ENCODE measurements at regions not wholly inside any gene's neighbourhood (a gene's known extent, or its start where the extent isn't known, plus 50 kb on each side); places are given as distances from the start of the nearest gene placed in this dataset.

DNA sequence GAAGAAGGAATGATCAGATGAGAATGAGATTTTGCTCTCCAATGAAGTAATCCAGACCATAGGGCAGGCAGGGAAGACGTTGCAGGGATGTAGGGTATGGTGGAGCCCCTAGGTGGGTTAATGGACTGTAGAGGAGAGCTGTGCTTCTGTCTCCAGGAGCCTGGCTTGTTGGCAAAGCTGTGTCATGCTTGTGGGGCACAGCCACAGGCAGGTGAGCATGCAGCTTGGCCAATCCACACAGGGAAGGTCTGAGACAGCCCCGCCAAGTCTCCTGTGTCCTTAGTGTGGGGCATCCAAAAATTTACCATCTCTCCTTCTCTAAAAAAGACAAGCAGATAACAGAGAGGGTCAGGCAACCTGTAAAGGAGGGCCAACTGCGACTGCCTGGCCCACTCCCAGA lies 71.4 kb upstream of the FLT1 start:
- no peak for DNase-seq
- H3K36me3 ChIP-seq (ENCODE audit: insufficient read depth, low read length) = no peaks in the 10 kb centered on the region
- H3K27me3 ChIP-seq (ENCODE audit: control insufficient read depth in 1 of 2, insufficient read depth in 2 of 2, low read length in 2 of 2) = no peaks in the 10 kb centered on the region
- H3K4me1 ChIP-seq (ENCODE audit: insufficient read depth, low read length) = no peaks in the 10 kb centered on the region
- CTCF ChIA-PET = no interaction called here
- H3K4me1 Mint-ChIP-seq (ENCODE audit: low read depth) = no peaks in the 10 kb centered on the region
- POLR2A ChIA-PET = no interaction called here
- TF ChIP-seq, protein P1, sequence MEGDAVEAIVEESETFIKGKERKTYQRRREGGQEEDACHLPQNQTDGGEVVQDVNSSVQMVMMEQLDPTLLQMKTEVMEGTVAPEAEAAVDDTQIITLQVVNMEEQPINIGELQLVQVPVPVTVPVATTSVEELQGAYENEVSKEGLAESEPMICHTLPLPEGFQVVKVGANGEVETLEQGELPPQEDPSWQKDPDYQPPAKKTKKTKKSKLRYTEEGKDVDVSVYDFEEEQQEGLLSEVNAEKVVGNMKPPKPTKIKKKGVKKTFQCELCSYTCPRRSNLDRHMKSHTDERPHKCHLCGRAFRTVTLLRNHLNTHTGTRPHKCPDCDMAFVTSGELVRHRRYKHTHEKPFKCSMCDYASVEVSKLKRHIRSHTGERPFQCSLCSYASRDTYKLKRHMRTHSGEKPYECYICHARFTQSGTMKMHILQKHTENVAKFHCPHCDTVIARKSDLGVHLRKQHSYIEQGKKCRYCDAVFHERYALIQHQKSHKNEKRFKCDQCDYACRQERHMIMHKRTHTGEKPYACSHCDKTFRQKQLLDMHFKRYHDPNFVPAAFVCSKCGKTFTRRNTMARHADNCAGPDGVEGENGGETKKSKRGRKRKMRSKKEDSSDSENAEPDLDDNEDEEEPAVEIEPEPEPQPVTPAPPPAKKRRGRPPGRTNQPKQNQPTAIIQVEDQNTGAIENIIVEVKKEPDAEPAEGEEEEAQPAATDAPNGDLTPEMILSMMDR (IDR thresholded peaks at IDR 0.05) = no peak
- H3K36me3 Mint-ChIP-seq (ENCODE audit: low read depth) = no peaks in the 10 kb centered on the region
- intact Hi-C loops (cut with DNase I, micrococcal nuclease) = no loop called here
- no peaks in the 10 kb centered on the region for H3K27me3 Mint-ChIP-seq
- H3K4me3 ChIP-seq (ENCODE audit: low read length) = no peak overlapping the region
- no peak for ATAC-seq (ENCODE audit: poor library complexity)
- H3K27ac Mint-ChIP-seq = no peak overlapping the region
- H3K9me3 Mint-ChIP-seq = no peaks in the 10 kb centered on the region
- no peak overlapping the region for H3K27ac ChIP-seq (ENCODE audit: low read depth in 1 of 2, low read length in 2 of 2)
- no peaks in the 10 kb centered on the region for H3K9me3 ChIP-seq (ENCODE audit: control insufficient read depth in 1 of 2, insufficient read depth in 1 of 2, low read length in 2 of 2)
- H3K4me3 Mint-ChIP-seq = no peak overlapping the region

DNA sequence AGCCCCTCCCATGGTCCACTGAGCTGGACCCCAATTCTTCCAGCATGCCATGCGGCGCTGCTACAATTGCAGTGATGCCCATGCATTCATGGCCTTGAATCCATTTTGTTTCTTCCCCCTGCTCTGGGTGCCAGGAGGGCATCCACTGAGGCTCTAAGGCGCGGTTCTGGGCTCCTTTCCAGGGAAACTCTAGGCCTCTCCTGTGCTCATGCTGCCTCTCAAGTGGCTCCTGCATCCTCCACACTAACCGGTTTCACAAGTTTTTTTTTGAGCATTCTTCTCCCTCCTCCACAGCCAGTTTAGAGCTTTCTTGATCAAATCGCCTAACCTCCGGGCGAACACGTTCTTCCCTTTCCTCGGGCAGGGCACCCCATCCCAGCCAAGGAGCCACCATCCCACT lies 69.1 kb upstream of the FLT1 start:
- Histone ChIP-seq H3K4me1 (ENCODE audit: insufficient read depth, low read length) (no peaks in the 10 kb centered on the region), H3K9me3 (ENCODE audit: control insufficient read depth in 1 of 2, insufficient read depth in 1 of 2, low read length in 2 of 2) (no peaks in the 10 kb centered on the region), H3K4me3 (ENCODE audit: low read length) (no peak overlapping the region), H3K36me3 (ENCODE audit: insufficient read depth, low read length) (no peaks in the 10 kb centered on the region), H3K27me3 (ENCODE audit: control insufficient read depth in 1 of 2, insufficient read depth in 2 of 2, low read length in 2 of 2) (no peaks in the 10 kb centered on the region), H3K27ac (ENCODE audit: low read depth in 1 of 2, low read length in 2 of 2) (no peak overlapping the region)
- ATAC-seq (ENCODE audit: poor library complexity) = no peak
- Mint-ChIP-seq H3K4me3 (no peak overlapping the region), H3K27me3 (peaks cover 6% of the 10 kb centered on the region), H3K27ac (no peak overlapping the region), H3K4me1 (ENCODE audit: low read depth) (no peaks in the 10 kb centered on the region), H3K36me3 (ENCODE audit: low read depth) (no peaks in the 10 kb centered on the region), H3K9me3 (no peaks in the 10 kb centered on the region)
- ChIA-PET CTCF (no interaction called here), POLR2A (no interaction called here)
- no peak for DNase-seq
- TF ChIP-seq, protein P1 (IDR thresholded peaks at IDR 0.05) = no peak
- intact Hi-C loops (cut with DNase I, micrococcal nuclease) = no loop called here

DNA sequence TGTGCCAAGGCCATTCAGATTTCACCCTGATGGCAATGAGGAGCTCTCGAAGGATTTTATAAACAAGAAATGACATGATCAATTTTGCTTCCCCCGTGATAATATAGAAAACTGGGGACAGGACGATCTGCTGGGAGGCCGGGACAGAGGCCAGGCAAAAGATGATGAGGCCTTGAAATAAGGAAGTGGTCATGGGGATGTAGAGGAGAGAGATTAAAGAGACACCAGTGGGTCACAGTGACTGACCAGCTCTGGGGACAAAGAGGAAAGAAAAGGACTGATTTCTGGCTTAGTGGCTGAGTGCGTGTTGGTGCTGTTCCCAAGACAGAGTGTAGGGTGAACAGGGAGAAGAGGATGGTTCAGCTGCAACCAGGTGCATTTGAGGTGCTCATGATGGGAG lies 68.7 kb upstream of the FLT1 start:
- no peaks in the 10 kb centered on the region for H3K4me1 Mint-ChIP-seq (ENCODE audit: low read depth)

More for the DNA sequence above, 68.7 kb upstream of the FLT1 start:
- TF ChIP-seq, protein P1 (IDR thresholded peaks at IDR 0.05) = no peak
- ChIA-PET POLR2A (no interaction called here), CTCF (no interaction called here)
- H3K4me1 ChIP-seq (ENCODE audit: insufficient read depth, low read length) = no peaks in the 10 kb centered on the region
- no peaks in the 10 kb centered on the region for H3K36me3 Mint-ChIP-seq (ENCODE audit: low read depth)
- no peak overlapping the region for H3K4me3 Mint-ChIP-seq
- peaks cover 0 to under 1% of the 10 kb centered on the region in 2 experiments for H3K27me3 ChIP-seq (ENCODE audit: control insufficient read depth in 1 of 2, insufficient read depth in 2 of 2, low read length in 2 of 2)
- H3K9me3 ChIP-seq (ENCODE audit: control insufficient read depth in 1 of 2, insufficient read depth in 1 of 2, low read length in 2 of 2) = no peaks in the 10 kb centered on the region
- peaks cover 6% of the 10 kb centered on the region for H3K27me3 Mint-ChIP-seq
- no peak for DNase-seq
- H3K9me3 Mint-ChIP-seq = no peaks in the 10 kb centered on the region
- no peak for ATAC-seq (ENCODE audit: poor library complexity)
- no peak overlapping the region for H3K4me3 ChIP-seq (ENCODE audit: low read length)
- no peaks in the 10 kb centered on the region for H3K36me3 ChIP-seq (ENCODE audit: insufficient read depth, low read length)
- intact Hi-C loops (cut with DNase I, micrococcal nuclease) = no loop called here
- H3K27ac ChIP-seq (ENCODE audit: low read depth in 1 of 2, low read length in 2 of 2) = no peak overlapping the region
- no peak overlapping the region for H3K27ac Mint-ChIP-seq
